LNCaP clone FGC (cell line): ENCODE measurements at regions not wholly inside any gene's neighbourhood (a gene's known extent, or its start where the extent isn't known, plus 50 kb on each side); places are given as distances from the start of the nearest gene placed in this dataset.
"Not testable (repeated sequence)": the region's sequence is repeated elsewhere in the genome, so short reads cannot be mapped to it uniquely, and the experiment has no call there.

Experiments
- DNase-seq: peaks from one replicate; pipeline ENCODE4 v3.0.0-alpha.2; 2011; ENCODE audit warnings: low read depth
- H3K4me3 ChIP-seq: 2 replicates; pipeline ENCODE4 v1.5.1; 2011; ENCODE audit warnings: mild to moderate bottlenecking, low read depth, low read length, control low read depth
- TF ChIP-seq, protein P1 (sequence below): IDR thresholded peaks from 2 replicates; pipeline ENCODE4 v1.5.1; 2012; ENCODE audit warnings: mild to moderate bottlenecking; ENCODE audit not compliant: control insufficient read depth, insufficient read depth; ENCODE audit errors: extremely low read depth

DNA sequence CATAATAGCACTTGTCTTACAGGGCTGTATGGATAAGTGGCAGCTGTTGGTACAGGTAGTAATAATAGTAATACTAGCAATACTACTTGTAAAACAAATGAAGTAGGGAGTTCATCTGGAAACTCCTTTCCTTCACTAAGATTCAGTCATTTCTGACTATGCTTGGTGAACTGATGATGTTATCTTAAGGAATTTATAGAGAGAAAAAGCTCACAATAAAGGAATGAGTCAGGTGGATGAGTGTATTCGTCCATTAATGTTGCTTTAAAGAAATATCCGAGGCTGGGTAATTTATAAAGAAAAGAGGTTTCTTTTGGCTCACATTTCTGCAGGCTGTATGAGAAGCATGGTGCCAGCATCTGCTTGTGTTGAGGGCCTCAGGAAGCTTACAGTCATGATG lies 477.3 kb downstream of the KLF12 start:
- TF ChIP-seq, protein P1, sequence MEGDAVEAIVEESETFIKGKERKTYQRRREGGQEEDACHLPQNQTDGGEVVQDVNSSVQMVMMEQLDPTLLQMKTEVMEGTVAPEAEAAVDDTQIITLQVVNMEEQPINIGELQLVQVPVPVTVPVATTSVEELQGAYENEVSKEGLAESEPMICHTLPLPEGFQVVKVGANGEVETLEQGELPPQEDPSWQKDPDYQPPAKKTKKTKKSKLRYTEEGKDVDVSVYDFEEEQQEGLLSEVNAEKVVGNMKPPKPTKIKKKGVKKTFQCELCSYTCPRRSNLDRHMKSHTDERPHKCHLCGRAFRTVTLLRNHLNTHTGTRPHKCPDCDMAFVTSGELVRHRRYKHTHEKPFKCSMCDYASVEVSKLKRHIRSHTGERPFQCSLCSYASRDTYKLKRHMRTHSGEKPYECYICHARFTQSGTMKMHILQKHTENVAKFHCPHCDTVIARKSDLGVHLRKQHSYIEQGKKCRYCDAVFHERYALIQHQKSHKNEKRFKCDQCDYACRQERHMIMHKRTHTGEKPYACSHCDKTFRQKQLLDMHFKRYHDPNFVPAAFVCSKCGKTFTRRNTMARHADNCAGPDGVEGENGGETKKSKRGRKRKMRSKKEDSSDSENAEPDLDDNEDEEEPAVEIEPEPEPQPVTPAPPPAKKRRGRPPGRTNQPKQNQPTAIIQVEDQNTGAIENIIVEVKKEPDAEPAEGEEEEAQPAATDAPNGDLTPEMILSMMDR: no peak
- no peak overlapping the region for H3K4me3 ChIP-seq
- no peak for DNase-seq

DNA sequence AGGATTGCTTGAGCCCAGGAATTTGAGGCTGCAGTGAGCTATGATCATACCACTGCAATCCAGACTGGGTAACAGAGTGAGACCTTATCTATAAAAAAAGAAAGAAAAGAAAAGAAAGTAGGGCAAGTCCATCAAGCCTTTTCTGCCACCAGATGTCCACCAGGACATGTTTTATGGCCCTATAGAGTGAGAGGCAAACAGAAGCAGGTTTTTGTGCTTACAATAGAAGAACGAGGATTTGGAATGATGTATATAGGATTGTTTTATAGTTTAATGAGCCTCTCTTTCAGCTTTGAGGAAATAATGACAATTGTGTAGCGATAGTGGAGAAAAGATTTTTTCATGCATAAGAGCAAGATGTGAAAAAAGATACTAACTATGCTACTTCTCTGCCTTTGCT lies 480.5 kb downstream of the KLF12 start:
- no peak overlapping the region for H3K4me3 ChIP-seq
- no peak for DNase-seq
- TF ChIP-seq, protein P1: no peak

DNA sequence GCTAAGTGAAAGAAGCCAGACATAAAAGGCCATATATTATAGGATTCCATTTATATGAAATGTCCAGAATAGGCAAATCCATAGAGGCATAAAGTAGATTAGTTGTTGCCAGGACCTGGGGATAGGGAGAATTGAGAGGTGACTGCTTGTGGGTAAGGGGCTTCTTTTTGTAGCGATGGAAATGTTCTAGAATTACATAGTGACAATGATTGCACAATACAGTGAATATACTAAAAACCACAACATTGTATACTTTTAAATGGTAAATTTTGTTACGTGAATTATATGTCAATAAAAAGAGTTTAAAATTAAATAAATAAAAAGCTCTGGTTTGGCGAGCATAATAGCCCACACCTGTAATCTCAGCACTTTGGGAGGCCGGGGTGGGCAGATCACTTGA lies 486.8 kb downstream of the KLF12 start:
- no peak for DNase-seq
- H3K4me3 ChIP-seq: no peak overlapping the region
- TF ChIP-seq, protein P1: no peak

DNA sequence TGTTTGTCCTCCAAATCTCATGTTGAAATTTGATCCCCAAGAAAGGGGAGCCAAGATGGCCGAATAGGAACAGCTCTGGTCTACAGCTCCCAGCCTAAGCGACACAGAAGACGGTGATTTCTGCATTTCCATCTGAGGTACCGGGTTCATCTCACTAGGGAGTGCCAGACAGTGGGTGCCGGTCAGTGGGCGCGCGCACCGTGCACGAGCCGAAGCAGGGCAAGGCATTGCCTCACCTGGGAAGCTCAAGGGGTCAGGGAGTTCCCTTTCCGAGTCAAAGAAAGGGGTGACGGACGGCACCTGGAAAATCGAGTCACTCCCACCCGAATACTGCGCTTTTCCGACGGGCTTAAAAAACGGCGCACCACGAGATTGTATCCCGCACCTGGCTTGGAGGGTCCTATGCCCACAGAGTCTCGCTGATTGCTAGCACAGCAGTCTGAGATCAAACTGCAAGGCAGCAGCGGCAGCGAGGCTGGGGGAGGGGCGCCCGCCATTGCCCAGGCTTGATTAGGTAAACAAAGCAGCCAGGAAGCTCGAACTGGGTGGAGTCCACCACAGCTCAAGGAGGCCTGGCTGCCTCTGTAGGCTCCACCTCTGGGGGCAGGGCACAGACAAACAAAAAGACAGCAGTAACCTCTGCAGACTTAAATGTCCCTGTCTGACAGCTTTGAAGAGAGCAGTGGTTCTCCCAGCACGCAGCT lies 493.6 kb downstream of the KLF12 start:
- not testable (repeated sequence) for H3K4me3 ChIP-seq, DNase-seq

DNA sequence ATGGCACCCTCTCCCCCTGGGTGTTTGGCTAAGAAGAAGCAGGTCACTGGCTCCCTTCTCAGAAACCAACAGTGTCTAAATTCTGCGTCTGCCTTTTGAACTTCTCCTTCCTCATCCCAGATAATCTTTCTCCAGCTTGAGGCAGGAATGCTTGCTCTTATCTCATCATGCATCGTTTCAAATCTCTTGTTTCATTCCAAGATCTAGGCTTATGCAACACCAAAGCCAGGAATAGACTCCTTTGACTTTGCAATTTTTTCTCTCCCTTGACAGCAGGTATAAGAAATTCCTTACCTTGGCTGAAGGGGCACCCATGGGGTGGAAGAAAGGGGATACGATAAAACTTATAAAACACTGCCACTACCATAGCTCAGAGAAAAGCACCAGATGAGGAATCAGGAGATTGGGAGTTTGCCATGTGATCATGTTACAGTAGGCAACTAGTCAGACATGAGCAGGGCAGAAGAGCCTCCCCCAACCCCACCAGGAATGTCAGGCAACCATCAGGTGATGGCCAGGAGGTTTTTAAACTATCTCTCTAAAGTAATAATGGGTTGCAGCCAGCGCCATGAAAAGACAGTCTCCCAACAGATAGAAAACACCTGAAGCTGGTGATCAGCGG lies 498.9 kb downstream of the KLF12 start:
- H3K4me3 ChIP-seq: no peak overlapping the region
- DNase-seq: no peak

DNA sequence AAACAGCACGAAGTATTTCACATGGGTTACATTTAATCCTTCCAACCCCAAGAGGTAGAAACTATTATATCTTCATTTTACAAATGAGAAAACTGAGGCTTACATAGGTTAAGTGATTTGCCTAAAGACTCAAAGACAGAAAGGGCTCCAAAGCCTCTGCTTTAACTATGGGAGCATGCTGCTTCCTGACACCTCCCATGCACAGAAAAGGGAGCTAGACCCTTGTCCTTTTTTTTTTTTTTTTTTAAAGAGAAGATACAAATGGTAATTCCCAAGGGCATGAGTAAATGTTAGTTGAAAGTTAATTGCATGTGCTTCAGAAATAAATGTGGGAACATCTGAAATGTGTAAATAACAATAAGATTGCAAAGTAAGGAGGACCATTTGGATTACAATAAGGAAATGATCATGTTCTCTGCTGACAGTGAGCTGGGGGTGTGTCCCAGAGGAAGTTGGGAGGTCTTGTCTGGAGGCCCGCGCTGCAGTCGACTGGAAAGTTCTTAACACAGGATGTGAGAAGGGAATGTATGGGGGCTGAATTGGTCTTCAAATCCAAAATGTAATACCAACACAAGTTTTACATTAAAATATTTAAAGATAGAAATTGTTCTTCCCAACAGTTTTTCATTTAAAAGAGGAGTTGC lies 500.3 kb downstream of the KLF12 start:
- TF ChIP-seq, protein P1: no peak
- H3K4me3 ChIP-seq: no peak overlapping the region
- no peak for DNase-seq

More for the DNA sequence above, 498.9 kb downstream of the KLF12 start:
- TF ChIP-seq, protein P1: no peak

DNA sequence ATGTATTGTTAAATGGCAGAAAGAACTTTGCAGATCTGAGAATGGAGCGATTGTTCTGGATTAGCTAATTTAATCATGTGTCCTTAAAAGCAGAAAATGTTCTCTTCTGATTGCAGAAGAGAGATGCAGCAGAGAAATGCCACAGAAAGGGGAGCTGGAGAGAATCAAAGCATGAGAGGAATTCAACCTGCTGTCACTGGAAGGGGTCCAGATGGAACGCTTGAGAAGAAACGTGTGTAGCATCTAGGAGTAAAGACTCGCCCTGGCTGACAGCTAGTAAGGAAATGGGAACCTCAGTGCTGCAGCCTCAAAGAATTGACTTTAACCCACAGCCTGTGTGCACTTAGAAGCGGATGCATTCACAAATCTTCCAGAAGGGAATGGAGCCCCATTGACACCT lies 502.8 kb downstream of the KLF12 start:
- H3K4me3 ChIP-seq: no peak overlapping the region
- no peak for DNase-seq
- TF ChIP-seq, protein P1: no peak
